ENCODE measurements at regions not wholly inside any gene's neighbourhood (a gene's known extent, or its start where the extent isn't known, plus 50 kb on each side); places are given as distances from the start of the nearest gene placed in this dataset.

DNA sequence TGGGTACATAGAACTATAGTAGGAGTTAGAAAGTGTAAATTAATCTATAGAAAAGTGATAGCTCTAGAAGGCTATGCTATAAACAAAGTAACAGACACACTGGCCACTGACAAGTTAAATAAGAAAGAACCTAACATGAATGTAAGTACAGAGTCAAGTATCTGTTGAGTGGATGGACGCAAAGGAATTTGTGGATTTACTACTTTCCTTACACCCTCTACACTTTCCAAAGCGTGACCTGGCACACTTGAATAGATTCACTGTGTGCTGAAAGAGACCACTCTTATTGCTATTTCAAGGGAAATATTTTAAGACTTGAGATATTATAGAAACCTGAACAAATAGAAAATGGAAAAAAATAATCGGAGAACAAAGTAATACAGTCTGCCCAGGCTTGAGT, 142.8 kb upstream of the SAMSN1 start:
- no peaks in the 10 kb centered on the region for H3K27me3 ChIP-seq (ENCODE audit: control insufficient read depth, insufficient read depth, low read length)
- no peaks in the 10 kb centered on the region for H3K36me3 ChIP-seq (ENCODE audit: control insufficient read depth in 2 of 3, insufficient read depth in 3 of 3, low read length in 3 of 3)
- intact Hi-C loops (cut with DNase I): no loop called here
- no peak for FAIRE-seq
- H3K9me3 ChIP-seq (ENCODE audit: control insufficient read depth in 2 of 3, insufficient read depth in 1 of 3, low read length in 3 of 3): no peaks in the 10 kb centered on the region
- no peak overlapping the region for H3K27ac ChIP-seq (ENCODE audit: low read depth in 2 of 2, low read length in 2 of 2)
- H3K4me1 ChIP-seq (ENCODE audit: control insufficient read depth in 2 of 3, insufficient read depth in 2 of 3, low read depth in 1 of 3, low read length in 3 of 3): no peaks in the 10 kb centered on the region
- TF ChIP-seq, protein P1, sequence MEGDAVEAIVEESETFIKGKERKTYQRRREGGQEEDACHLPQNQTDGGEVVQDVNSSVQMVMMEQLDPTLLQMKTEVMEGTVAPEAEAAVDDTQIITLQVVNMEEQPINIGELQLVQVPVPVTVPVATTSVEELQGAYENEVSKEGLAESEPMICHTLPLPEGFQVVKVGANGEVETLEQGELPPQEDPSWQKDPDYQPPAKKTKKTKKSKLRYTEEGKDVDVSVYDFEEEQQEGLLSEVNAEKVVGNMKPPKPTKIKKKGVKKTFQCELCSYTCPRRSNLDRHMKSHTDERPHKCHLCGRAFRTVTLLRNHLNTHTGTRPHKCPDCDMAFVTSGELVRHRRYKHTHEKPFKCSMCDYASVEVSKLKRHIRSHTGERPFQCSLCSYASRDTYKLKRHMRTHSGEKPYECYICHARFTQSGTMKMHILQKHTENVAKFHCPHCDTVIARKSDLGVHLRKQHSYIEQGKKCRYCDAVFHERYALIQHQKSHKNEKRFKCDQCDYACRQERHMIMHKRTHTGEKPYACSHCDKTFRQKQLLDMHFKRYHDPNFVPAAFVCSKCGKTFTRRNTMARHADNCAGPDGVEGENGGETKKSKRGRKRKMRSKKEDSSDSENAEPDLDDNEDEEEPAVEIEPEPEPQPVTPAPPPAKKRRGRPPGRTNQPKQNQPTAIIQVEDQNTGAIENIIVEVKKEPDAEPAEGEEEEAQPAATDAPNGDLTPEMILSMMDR (IDR thresholded peaks at IDR 0.05; ENCODE audit: borderline replicate concordance, extremely low read depth, insufficient read depth): no peak
- no peak for DNase-seq
- H3K9ac ChIP-seq (ENCODE audit: low read length in 3 of 3): no peak overlapping the region
- H3K4me3 ChIP-seq (ENCODE audit: low read length in 3 of 3): no peak overlapping the region

GRCh38 chr21:14688412-14688811, 142.3 kb upstream of the SAMSN1 start:
- intact Hi-C loops (cut with DNase I): no loop called here
- H3K27ac ChIP-seq (ENCODE audit: low read depth in 2 of 2, low read length in 2 of 2): no peak overlapping the region
- H3K27me3 ChIP-seq (ENCODE audit: control insufficient read depth, insufficient read depth, low read length): no peaks in the 10 kb centered on the region
- no peaks in the 10 kb centered on the region for H3K9me3 ChIP-seq (ENCODE audit: control insufficient read depth in 2 of 3, insufficient read depth in 1 of 3, low read length in 3 of 3)
- no peak overlapping the region for H3K4me3 ChIP-seq (ENCODE audit: low read length in 3 of 3)
- no peak overlapping the region for H3K9ac ChIP-seq (ENCODE audit: low read length in 3 of 3)
- TF ChIP-seq, protein P1 (IDR thresholded peaks at IDR 0.05; ENCODE audit: borderline replicate concordance, extremely low read depth, insufficient read depth): no peak
- FAIRE-seq (no peak), DNase-seq (no peak)
- no peaks in the 10 kb centered on the region for H3K4me1 ChIP-seq (ENCODE audit: control insufficient read depth in 2 of 3, insufficient read depth in 2 of 3, low read depth in 1 of 3, low read length in 3 of 3)
- no peaks in the 10 kb centered on the region for H3K36me3 ChIP-seq (ENCODE audit: control insufficient read depth in 2 of 3, insufficient read depth in 3 of 3, low read length in 3 of 3)

- FAIRE-seq (no peak), DNase-seq (no peak)
- Histone ChIP-seq H3K4me1 (ENCODE audit: control insufficient read depth in 2 of 3, insufficient read depth in 2 of 3, low read depth in 1 of 3, low read length in 3 of 3) (no peaks in the 10 kb centered on the region), H3K9me3 (ENCODE audit: control insufficient read depth in 2 of 3, insufficient read depth in 1 of 3, low read length in 3 of 3) (no peaks in the 10 kb centered on the region), H3K27ac (ENCODE audit: low read depth in 2 of 2, low read length in 2 of 2) (no peak overlapping the region), H3K4me3 (ENCODE audit: low read length in 3 of 3) (no peak overlapping the region), H3K27me3 (ENCODE audit: control insufficient read depth, insufficient read depth, low read length) (no peaks in the 10 kb centered on the region), H3K36me3 (ENCODE audit: control insufficient read depth in 2 of 3, insufficient read depth in 3 of 3, low read length in 3 of 3) (no peaks in the 10 kb centered on the region), H3K9ac (ENCODE audit: low read length in 3 of 3) (no peak overlapping the region)
- intact Hi-C loops (cut with DNase I): no loop called here
- TF ChIP-seq, protein P1 (IDR thresholded peaks at IDR 0.05; ENCODE audit: borderline replicate concordance, extremely low read depth, insufficient read depth): no peak
Observed at GRCh38 chr21:14687268-14687625, 141.1 kb upstream of the SAMSN1 start.

All from kidney (tissue), 13 donors.